ENCODE measurements at regions not wholly inside any gene's neighbourhood (a gene's known extent, or its start where the extent isn't known, plus 50 kb on each side); places are given as distances from the start of the nearest gene placed in this dataset.
"Not testable (repeated sequence)": the region's sequence is repeated elsewhere in the genome, so short reads cannot be mapped to it uniquely, and the experiment has no call there.

GRCh38 chr7:125357676-125358455 is 428.2 kb upstream of the POT1 start:
- no peak for DNase-seq

- peak; percentile 25 for DNase-seq
Observed at GRCh38 chr7:125355899-125356298, 426.3 kb upstream of the POT1 start.

DNA sequence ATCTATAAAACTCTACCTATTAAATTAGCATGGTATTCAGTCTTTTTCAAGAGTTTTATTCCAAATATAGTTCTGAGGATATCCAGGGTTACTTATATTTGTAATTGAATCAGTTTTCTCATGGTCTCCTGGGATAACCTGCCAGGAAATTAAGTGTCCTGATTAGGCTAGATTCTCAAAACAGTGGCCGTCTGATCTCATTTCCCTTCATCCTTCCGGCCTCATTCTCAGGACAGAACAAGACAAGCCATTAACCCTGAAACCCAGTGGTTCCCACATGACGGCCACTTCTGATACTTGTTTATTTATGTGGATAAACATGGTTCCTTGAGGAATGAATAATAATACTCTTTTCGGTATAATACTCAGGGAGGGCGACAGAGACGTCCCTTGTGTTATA is 417.6 kb upstream of the POT1 start:
- no peak for DNase-seq

GRCh38 chr7:125338110-125338509 is 408.5 kb upstream of the POT1 start:
- no peak for DNase-seq

DNA sequence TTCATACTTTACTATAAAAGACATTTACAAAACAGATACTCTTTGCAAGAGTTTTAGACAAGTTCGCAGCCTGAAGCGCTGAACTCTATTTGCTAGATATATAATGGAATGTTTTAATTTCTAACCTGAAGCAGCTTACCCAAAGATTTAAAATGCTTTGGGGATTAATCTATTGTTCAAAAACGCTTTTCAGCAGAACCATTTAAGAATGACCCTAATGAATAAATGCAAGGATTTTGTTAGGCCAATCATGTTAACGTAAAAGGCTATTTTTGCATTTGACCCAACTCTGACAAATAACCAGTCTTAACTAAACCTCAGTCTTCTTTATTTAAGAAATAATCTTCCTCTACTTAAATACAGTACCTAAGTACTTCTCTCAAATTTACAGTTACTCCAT is 406.7 kb upstream of the POT1 start:
- no peak for DNase-seq

DNA sequence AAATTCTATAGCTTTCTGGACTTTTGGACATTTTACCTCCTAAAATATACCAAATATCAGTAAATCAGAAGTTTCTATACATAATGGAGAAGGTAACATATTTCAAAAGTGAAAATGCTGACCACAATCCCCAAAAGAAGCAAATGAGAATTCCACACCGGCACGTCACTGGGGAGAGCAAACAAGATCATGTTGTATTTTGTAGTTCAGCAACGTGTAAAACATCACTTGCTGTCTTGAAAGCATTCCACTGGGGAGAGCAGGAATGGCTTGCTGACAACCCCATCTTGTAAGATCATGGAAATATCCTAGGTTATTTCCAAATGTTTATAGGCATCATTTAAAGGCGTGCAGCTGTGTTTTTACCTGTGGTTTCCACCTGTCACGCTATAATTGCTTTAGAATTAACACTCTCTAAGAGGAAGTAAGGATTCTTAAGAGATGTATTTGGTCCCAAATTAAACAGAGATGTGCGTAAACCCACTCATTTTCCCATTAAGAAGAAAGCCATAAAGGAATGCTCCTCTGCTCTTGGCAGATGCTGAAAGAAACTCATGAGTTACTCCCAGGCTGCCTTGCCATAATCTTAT is 397.1 kb upstream of the POT1 start:
- DNase-seq: no peak

DNA sequence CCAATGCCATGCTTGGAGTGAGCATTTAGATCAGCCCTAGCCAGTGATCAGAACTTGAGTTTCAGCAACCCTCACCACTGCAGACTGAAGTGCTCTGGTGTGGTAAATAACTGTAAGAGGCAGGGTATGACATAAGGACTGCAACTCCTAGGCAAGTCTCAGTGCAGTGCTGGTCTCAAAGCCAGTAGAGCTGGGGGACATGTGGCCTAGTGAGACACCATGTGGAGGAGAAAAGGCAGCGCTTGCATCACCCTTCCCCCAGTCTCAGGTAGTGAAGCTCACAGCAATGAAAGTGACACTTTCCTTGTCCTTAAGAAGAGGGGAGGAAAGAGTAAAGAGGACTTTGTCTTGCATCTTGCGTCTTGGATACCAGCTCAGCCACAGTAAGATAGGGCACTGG is 386.8 kb upstream of the POT1 start:
- no peak for DNase-seq

DNA sequence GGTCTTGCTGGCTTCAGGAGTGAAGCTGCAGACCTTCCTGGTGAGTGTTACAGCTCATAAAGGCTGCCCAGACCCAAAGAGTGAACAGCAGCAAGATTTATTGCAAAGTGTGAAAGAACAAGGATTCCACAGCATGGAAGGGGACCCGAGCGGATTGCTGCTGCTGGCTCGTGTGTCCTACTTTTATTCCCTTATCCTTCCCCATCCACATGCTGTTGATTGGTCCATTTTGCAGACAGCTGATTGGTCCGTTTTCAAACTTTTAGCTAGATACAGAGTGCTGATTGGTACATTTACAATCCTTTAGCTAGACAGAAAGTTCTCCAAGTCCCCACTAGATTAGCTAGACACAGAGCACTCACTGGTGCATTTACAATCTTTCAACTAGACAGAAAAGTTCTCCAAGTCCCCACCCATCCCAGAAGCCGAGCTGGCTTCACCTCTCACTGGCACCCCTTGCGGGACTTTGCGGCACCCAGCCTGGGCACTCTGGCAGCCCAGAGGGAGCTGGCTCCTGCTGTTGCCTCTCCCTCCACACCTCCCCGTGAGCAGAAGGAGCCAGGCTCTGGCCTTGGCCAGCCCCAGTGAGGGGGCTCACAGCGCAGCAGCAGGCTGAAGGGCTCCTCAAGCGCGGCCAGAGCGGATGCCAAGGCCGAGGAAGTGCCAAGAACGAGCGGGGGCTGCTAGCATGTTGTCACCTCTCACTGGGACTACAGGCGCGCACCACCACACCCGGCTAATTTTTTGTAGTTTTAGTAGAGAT is 369.6 kb upstream of the POT1 start:
- DNase-seq: no peak

- no peak for DNase-seq
Observed at GRCh38 chr7:125279961-125280360, 350.3 kb upstream of the POT1 start.

DNA sequence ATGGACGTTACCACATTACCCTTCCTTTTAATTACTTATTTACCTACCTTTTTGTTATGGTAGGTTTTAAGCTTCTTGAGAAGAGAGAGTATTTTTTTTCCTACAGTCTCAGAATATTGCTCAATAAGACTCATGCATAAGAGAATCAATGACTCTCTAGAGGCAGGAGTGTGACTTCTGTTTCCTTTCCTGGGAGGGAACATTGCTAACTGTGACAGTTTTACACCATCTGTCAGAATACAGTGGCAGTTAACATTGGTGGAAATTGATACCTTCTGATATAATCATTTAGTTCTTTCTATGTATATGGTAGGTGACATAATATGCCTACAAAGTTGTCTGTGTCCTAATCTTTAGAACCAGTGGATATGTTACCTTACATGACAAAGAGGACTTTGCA is 348.7 kb upstream of the POT1 start:
- no peak for DNase-seq

- DNase-seq: not testable (repeated sequence)
Observed at GRCh38 chr7:125274742-125275141, 345.1 kb upstream of the POT1 start.

- DNase-seq: not testable (repeated sequence)
Observed at GRCh38 chr7:125264174-125264856, 334.7 kb upstream of the POT1 start.

GRCh38 chr7:125258876-125259417 is 329.3 kb upstream of the POT1 start:
- not testable (repeated sequence) for DNase-seq

- DNase-seq: no peak
Observed at GRCh38 chr7:125257617-125258016, 328.0 kb upstream of the POT1 start.

GRCh38 chr7:125256446-125256845 is 326.8 kb upstream of the POT1 start:
- no peak for DNase-seq

DNA sequence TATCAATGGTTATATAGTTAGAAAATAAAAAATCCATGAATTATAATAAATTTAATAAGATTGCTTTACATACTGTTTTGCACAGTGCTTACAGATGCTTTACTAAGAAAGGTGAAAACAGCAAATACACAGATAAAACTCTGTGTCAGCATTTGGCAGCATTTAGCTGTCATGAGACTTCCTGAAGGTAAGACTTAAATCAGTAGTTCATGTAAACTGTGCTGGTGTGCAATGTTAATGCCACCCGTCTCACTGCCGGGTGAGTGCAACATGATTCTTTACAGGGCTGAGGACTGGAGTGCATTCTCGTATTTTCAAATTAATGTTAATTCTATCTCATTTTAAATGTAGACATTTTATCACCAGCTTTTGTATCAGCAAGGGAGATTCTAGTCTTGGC is 326.2 kb upstream of the POT1 start:
- no peak for DNase-seq

- DNase-seq: no peak
Observed at GRCh38 chr7:125254566-125254965, 324.9 kb upstream of the POT1 start.

GRCh38 chr7:125253452-125254190 is 324.0 kb upstream of the POT1 start:
- no peak for DNase-seq

DNA sequence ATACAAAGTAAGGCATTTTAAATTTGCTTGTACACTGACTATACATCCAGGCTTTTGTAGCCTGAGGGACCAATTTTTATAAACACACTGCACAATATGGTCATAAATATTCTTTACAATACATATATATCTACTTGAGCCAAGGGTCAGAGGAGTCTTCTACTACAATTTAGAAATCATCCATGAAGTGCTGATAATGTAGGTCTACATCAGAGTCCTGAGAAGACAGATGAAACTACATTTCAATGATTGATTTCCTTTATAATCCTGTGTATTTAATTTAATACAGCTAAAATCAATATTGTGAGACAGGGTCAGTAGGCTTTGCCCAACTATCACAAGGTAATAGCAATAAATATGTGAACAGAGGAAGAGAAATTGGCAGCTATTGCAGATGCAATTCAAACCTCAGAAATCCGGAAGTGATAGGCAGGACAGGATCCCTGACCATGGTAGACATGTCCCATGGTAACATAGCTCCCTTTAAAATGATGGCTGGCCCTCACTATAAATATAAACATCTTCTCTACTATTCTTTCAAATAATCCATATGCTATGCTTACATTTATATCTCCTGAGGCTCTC is 318.0 kb upstream of the POT1 start:
- DNase-seq: no peak

DNA sequence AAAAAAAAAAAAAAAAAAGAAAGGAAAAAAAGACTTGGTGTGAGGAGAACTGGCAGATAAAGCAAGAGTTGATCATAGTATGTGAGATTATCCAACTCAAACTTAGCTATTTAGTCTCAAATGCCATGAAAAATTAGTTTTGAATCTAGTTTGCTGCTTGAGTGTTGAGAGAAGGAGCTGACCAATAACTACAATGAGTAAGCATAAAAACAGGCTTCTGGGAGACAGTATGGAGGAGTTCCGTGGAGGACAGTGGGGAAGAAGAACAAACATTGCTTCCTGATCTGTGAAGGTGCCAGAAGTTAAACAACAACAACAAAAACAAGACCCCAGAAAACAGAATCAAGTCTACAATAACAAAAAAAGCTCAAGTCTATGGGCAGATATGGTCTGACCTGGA is 317.1 kb upstream of the POT1 start:
- no peak for DNase-seq

GRCh38 chr7:125241548-125241947 is 311.9 kb upstream of the POT1 start:
- no peak for DNase-seq

DNA sequence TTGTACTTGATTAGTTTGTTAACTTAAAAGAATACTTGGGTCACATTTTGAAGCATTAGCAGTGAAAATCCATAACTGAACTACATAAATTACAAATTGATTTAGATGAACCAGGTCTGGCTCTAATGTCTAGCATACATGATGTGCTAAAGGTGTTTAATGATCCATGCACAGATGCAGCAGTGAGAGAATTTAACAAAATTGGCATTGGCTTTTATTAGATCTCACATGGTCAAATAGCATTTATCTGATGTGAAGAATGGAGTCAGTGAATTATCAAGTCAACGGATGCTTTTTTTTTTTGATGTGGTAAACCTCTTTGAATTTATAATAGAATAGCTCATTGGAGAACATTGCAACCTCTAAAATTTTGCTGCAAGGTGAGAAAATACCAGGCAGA is 293.0 kb upstream of the POT1 start:
- DNase-seq: no peak
